GM12873 (cell line): ENCODE measurements at regions not wholly inside any gene's neighbourhood (a gene's known extent, or its start where the extent isn't known, plus 50 kb on each side); places are given as distances from the start of the nearest gene placed in this dataset.

Experiments
- CTCF ChIP-seq: IDR thresholded peaks from 2 replicates; pipeline ENCODE4 v1.5.1; 2012; ENCODE audit warnings: low read depth, mild to moderate bottlenecking, moderate library complexity, low read length, control low read depth; ENCODE audit not compliant: insufficient read depth; ENCODE audit errors: missing control alignments

- no peak for TF ChIP-seq CTCF
These were observed 50.5 kb upstream of the CREB1 start for GRCh38 chr2:207479198-207479785.
